ENCODE measurements at regions not wholly inside any gene's neighbourhood (a gene's known extent, or its start where the extent isn't known, plus 50 kb on each side); places are given as distances from the start of the nearest gene placed in this dataset.

DNA sequence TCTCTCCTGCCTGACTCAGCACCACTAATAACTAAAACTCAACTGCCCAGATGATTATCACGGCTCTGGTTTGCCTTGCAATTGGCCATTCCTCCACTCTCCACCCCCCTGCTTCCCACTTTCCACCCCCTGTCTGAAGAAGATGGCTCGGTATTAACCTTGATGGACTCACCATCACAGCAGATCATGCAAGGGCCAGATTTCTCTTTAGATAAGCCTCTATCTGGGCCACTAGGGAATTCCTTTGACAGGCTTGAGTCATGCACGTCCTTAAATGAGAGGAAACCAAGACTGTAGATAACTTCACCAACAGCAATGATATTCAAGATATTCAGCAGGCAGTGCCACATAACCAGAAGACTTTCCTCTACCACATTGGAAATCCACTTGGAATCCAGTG lies 131.1 kb upstream of the NBEA start:
- H3K4me2 ChIP-seq = no peak overlapping the region
- no peak overlapping the region for H3K9ac ChIP-seq
- H3K79me2 ChIP-seq (ENCODE audit: insufficient read depth, low read depth) = no peaks in the 10 kb centered on the region
- no peaks in the 10 kb centered on the region for H3K4me1 ChIP-seq (ENCODE audit: low read depth, poor library complexity, severe bottlenecking)
- no peak overlapping the region for H3K4me3 ChIP-seq (IDR thresholded peaks at IDR 0.05; ENCODE audit: insufficient read depth, low read depth, low read length)
- H3K27me3 ChIP-seq (ENCODE audit: insufficient read depth, low read depth) = no peaks in the 10 kb centered on the region
- no peaks in the 10 kb centered on the region for H4K20me1 ChIP-seq (ENCODE audit: insufficient read depth)
- no peaks in the 10 kb centered on the region for H3K36me3 ChIP-seq (ENCODE audit: insufficient read depth)
- no peak overlapping the region for H2AFZ ChIP-seq (ENCODE audit: low read depth)
- TF ChIP-seq, protein P1, sequence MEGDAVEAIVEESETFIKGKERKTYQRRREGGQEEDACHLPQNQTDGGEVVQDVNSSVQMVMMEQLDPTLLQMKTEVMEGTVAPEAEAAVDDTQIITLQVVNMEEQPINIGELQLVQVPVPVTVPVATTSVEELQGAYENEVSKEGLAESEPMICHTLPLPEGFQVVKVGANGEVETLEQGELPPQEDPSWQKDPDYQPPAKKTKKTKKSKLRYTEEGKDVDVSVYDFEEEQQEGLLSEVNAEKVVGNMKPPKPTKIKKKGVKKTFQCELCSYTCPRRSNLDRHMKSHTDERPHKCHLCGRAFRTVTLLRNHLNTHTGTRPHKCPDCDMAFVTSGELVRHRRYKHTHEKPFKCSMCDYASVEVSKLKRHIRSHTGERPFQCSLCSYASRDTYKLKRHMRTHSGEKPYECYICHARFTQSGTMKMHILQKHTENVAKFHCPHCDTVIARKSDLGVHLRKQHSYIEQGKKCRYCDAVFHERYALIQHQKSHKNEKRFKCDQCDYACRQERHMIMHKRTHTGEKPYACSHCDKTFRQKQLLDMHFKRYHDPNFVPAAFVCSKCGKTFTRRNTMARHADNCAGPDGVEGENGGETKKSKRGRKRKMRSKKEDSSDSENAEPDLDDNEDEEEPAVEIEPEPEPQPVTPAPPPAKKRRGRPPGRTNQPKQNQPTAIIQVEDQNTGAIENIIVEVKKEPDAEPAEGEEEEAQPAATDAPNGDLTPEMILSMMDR (conservative IDR thresholded peaks at IDR 0.05; ENCODE audit: low read depth, low read length) = no peak
- H3K27ac ChIP-seq = no peak overlapping the region

DNA sequence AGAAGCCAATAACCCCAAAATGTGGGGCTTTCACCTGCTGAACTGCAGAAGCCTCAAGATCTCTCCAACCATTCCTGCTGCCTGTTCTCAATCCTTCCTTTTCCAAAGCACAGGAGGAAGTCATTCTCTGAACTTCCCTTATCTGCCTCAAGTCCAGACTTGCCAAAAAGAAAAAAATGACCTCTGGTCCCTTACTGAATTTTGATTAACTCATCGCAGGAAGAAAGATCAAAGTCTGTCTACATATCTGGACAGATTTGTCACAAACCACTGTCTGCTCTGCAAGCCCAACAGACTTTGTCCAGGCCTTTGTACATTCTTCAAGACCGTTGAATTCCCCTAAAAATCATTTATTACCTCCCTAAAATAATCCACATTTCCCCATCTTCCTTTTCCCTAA lies 126.5 kb upstream of the NBEA start:
- H3K4me3 ChIP-seq (IDR thresholded peaks at IDR 0.05; ENCODE audit: insufficient read depth, low read depth, low read length) = no peak overlapping the region
- no peaks in the 10 kb centered on the region for H3K79me2 ChIP-seq (ENCODE audit: insufficient read depth, low read depth)
- no peaks in the 10 kb centered on the region for H3K36me3 ChIP-seq (ENCODE audit: insufficient read depth)
- no peak overlapping the region for H2AFZ ChIP-seq (ENCODE audit: low read depth)
- no peak overlapping the region for H3K9ac ChIP-seq
- H3K4me1 ChIP-seq (ENCODE audit: low read depth, poor library complexity, severe bottlenecking) = no peaks in the 10 kb centered on the region
- TF ChIP-seq, protein P1 (conservative IDR thresholded peaks at IDR 0.05; ENCODE audit: low read depth, low read length) = no peak
- no peaks in the 10 kb centered on the region for H4K20me1 ChIP-seq (ENCODE audit: insufficient read depth)
- H3K27me3 ChIP-seq (ENCODE audit: insufficient read depth, low read depth) = no peaks in the 10 kb centered on the region
- no peak overlapping the region for H3K4me2 ChIP-seq
- no peak overlapping the region for H3K27ac ChIP-seq

DNA sequence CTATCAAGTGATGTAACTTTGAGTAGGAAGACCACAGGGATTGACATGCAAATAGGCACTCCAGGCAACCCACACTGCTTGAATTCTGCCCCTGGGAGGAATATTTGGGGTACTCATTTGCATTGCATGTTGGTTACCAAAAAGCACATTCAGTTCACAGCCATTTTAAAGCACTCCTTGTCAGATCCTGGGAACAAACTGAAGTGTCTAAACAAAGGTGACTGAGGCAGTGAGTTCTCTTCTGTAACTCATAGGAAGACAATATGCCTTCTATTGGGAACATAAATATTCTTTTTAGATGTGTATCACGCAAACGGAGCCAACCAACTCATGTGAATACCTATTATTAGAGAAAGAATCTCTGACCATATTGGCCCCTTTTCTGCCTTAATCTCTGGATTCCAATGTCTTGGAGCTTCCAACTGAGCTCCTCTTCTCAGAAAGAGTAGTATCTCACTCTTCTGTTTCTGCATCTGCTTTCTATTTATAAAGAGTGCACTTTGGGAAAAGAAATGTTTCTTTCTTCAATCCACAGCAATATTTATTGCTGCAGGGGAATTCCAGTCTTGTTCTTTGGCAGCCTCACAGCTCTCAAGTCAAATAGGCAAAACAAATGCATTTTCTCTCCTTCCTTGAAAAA lies 125.7 kb upstream of the NBEA start:
- no peaks in the 10 kb centered on the region for H3K36me3 ChIP-seq (ENCODE audit: insufficient read depth)
- no peaks in the 10 kb centered on the region for H3K27me3 ChIP-seq (ENCODE audit: insufficient read depth, low read depth)
- no peak overlapping the region for H3K27ac ChIP-seq
- H3K9ac ChIP-seq = no peak overlapping the region
- H3K4me1 ChIP-seq (ENCODE audit: low read depth, poor library complexity, severe bottlenecking) = no peaks in the 10 kb centered on the region
- no peak overlapping the region for H3K4me3 ChIP-seq (IDR thresholded peaks at IDR 0.05; ENCODE audit: insufficient read depth, low read depth, low read length)
- no peak overlapping the region for H3K4me2 ChIP-seq
- no peak overlapping the region for H2AFZ ChIP-seq (ENCODE audit: low read depth)
- H3K79me2 ChIP-seq (ENCODE audit: insufficient read depth, low read depth) = no peaks in the 10 kb centered on the region
- H4K20me1 ChIP-seq (ENCODE audit: insufficient read depth) = no peaks in the 10 kb centered on the region
- TF ChIP-seq, protein P1 (conservative IDR thresholded peaks at IDR 0.05; ENCODE audit: low read depth, low read length) = no peak

GRCh38 chr13:34816908-34817665 lies 125.0 kb upstream of the NBEA start:
- Histone ChIP-seq H3K79me2 (ENCODE audit: insufficient read depth, low read depth) (no peaks in the 10 kb centered on the region), H3K4me3 (IDR thresholded peaks at IDR 0.05; ENCODE audit: insufficient read depth, low read depth, low read length) (no peak overlapping the region), H3K36me3 (ENCODE audit: insufficient read depth) (no peaks in the 10 kb centered on the region), H3K4me2 (no peak overlapping the region), H2AFZ (ENCODE audit: low read depth) (no peak overlapping the region), H4K20me1 (ENCODE audit: insufficient read depth) (no peaks in the 10 kb centered on the region), H3K27me3 (ENCODE audit: insufficient read depth, low read depth) (no peaks in the 10 kb centered on the region), H3K4me1 (ENCODE audit: low read depth, poor library complexity, severe bottlenecking) (no peaks in the 10 kb centered on the region), H3K9ac (no peak overlapping the region), H3K27ac (no peak overlapping the region)
- TF ChIP-seq, protein P1 (conservative IDR thresholded peaks at IDR 0.05; ENCODE audit: low read depth, low read length) = no peak

Measured in KMS-11 (cell line).